ENCODE measurements at regions not wholly inside any gene's neighbourhood (a gene's known extent, or its start where the extent isn't known, plus 50 kb on each side); places are given as distances from the start of the nearest gene placed in this dataset.

- TF ChIP-seq CTCF (IDR thresholded peaks at IDR 0.05; ENCODE audit: insufficient read depth, low read length) (no peak), POLR2AphosphoS5 (IDR thresholded peaks at IDR 0.05; ENCODE audit: low read depth) (no peak), GABPA (IDR thresholded peaks at IDR 0.05; ENCODE audit: low read depth) (no peak), SPI1 (IDR thresholded peaks at IDR 0.05; ENCODE audit: borderline replicate concordance, low read depth) (no peak)
Measured at GRCh38 chr1:69121723-69122122, 446.0 kb upstream of the LRRC7 start.

All from HL-60 (cell line).